PC-3 (cell line): ENCODE measurements at regions not wholly inside any gene's neighbourhood (a gene's known extent, or its start where the extent isn't known, plus 50 kb on each side); places are given as distances from the start of the nearest gene placed in this dataset.

Experiments
- ATAC-seq: fragments of 200-7000 bp; cut with Tn5 transposase; 2 replicates; pipeline ENCODE4 v1.9.1; 2020; ENCODE audit warnings: mild to moderate bottlenecking, moderate library complexity
- BruUV-seq: library from RNA; stranded (reverse); fragments of 400-500 nt; replicated peaks from 2 replicates; lab custom pipeline; 2021; lab: Mats Ljungman, UMichigan
- CTCF ChIA-PET: fragments of 300-600 bp; sonication (Branson Sonifier 250); formaldehyde crosslinking; loops from one replicate; lab custom pipeline; 2022; ENCODE audit warnings: antibody characterized with exemption; lab: Charles Lee
- POLR2A ChIA-PET: fragments of 300-600 bp; sonication (Branson Sonifier 250); formaldehyde crosslinking; loops from one replicate; lab custom pipeline; 2022; ENCODE audit warnings: antibody characterized with exemption; ENCODE audit not compliant: unreplicated experiment; lab: Charles Lee
- DNase-seq: peaks from one replicate; pipeline ENCODE4 v3.0.0-alpha.2; 2015
- H2AFZ ChIP-seq: fragments of 300-600 bp; sonication (generic); 2 replicates; pipeline ENCODE4 v1.6.0; 2016; ENCODE audit warnings: antibody characterized with exemption, low read length
- H3F3A ChIP-seq: fragments of 300-600 bp; sonication (generic); one replicate; pipeline ENCODE4 v1.6.0; 2017; ENCODE audit warnings: antibody characterized with exemption, low read length, control low read depth, mild to moderate bottlenecking; ENCODE audit not compliant: unreplicated experiment
- H3K27ac ChIP-seq: fragments of 300-600 bp; sonication (generic); 2 replicates; pipeline ENCODE4 v1.5.1; 2016; ENCODE audit warnings: mild to moderate bottlenecking, low read length
- H3K27me3 ChIP-seq: fragments of 300-600 bp; sonication (generic); 2 replicates; pipeline ENCODE4 v1.6.1; 2016; ENCODE audit warnings: low read length, mixed read lengths
- H3K36me3 ChIP-seq: fragments of 300-600 bp; sonication (generic); 2 replicates; pipeline ENCODE4 v1.6.1; 2016; ENCODE audit warnings: low read depth, mixed run types, low read length, mixed read lengths
- H3K4me1 ChIP-seq: fragments of 300-600 bp; sonication (generic); 2 replicates; pipeline ENCODE4 v1.5.1; 2016; ENCODE audit warnings: low read length; ENCODE audit not compliant: insufficient read depth
- H3K4me2 ChIP-seq: fragments of 300-600 bp; sonication (generic); 2 replicates; pipeline ENCODE4 v1.6.0; 2016; ENCODE audit warnings: low read length
- H3K4me3 ChIP-seq: fragments of 300-600 bp; sonication (generic); 2 replicates; pipeline ENCODE4 v1.5.1; 2016; ENCODE audit warnings: mild to moderate bottlenecking, low read length, mixed read lengths
- H3K79me2 ChIP-seq: fragments of 300-600 bp; sonication (generic); 2 replicates; pipeline ENCODE4 v1.6.1; 2017; ENCODE audit warnings: low read length, mixed read lengths
- H3K9ac ChIP-seq: fragments of 300-600 bp; sonication (generic); 2 replicates; pipeline ENCODE4 v1.6.0; 2016; ENCODE audit warnings: mild to moderate bottlenecking, low read length
- H3K9me2 ChIP-seq: fragments of 300-600 bp; sonication (generic); replicated peaks from 2 replicates; pipeline ENCODE4 v1.6.1; 2016; ENCODE audit warnings: mixed run types, low read length, mixed read lengths
- H3K9me3 ChIP-seq: fragments of 300-600 bp; sonication (generic); 2 replicates; pipeline ENCODE4 v1.6.1; 2016; ENCODE audit warnings: low read length, mixed read lengths
- H4K20me1 ChIP-seq: fragments of 300-600 bp; sonication (generic); 2 replicates; pipeline ENCODE4 v1.6.1; 2016; ENCODE audit warnings: low read length, mixed read lengths
- CTCF ChIP-seq: fragments of 300-600 bp; sonication (generic); conservative IDR thresholded peaks from 2 replicates; pipeline ENCODE4 v1.5.1; 2017; ENCODE audit warnings: antibody characterized with exemption, low read depth, mild to moderate bottlenecking, low read length
- EZH2 ChIP-seq: fragments of 300-600 bp; sonication (generic); IDR thresholded peaks from one replicate; pipeline ENCODE4 v1.6.1; 2017; ENCODE audit warnings: antibody characterized with exemption, mild to moderate bottlenecking, low read length; ENCODE audit not compliant: unreplicated experiment
- EZH2phosphoT487 ChIP-seq: fragments of 300-600 bp; sonication (generic); IDR thresholded peaks from 2 replicates; pipeline ENCODE4 v1.6.1; 2018; ENCODE audit warnings: mild to moderate bottlenecking, antibody characterized with exemption, low read length, borderline replicate concordance
- intact Hi-C: fragments of 100-400 bp; cut with micrococcal nuclease; formaldehyde crosslinking; loops from 2 replicates; pipeline ENCODE4 v1.9.0; 2023

- no peaks in the 10 kb centered on the region for H3K36me3 ChIP-seq
- H4K20me1 ChIP-seq: no peaks in the 10 kb centered on the region
- no peak overlapping the region for H3K4me2 ChIP-seq
- ChIA-PET POLR2A (no interaction called here), CTCF (no interaction called here)
- no peaks in the 10 kb centered on the region for H3K27me3 ChIP-seq
- TF ChIP-seq EZH2phosphoT487 (no peak), CTCF (no peak), EZH2 (no peak)
- H3K4me1 ChIP-seq: no peaks in the 10 kb centered on the region
- DNase-seq (no peak), ATAC-seq (no peak)
- intact Hi-C loops: no loop called here
- no peak overlapping the region for H3K9ac ChIP-seq
- no peak overlapping the region for H3K27ac ChIP-seq
- no TSS peak for BruUV-seq
- no peak overlapping the region for H2AFZ ChIP-seq
- no peaks in the 10 kb centered on the region for H3K9me2 ChIP-seq
- H3K9me3 ChIP-seq: peaks cover 12% of the 10 kb centered on the region; the same call in 1 of the 2 replicates
- H3F3A ChIP-seq: no peaks in the 10 kb centered on the region
- no peaks in the 10 kb centered on the region for H3K79me2 ChIP-seq
- H3K4me3 ChIP-seq: no peak overlapping the region
These were observed 227.4 kb downstream of the TUBA3C start for GRCh38 chr13:18954254-18954653.

GRCh38 chr13:18953139-18953930 is 228.3 kb downstream of the TUBA3C start:
- H3K79me2 ChIP-seq: no peaks in the 10 kb centered on the region
- no peak overlapping the region for H3K9ac ChIP-seq
- no peak overlapping the region for H3K4me2 ChIP-seq
- no peaks in the 10 kb centered on the region for H3F3A ChIP-seq
- CTCF ChIA-PET: no interaction called here
- no peaks in the 10 kb centered on the region for H3K9me2 ChIP-seq
- POLR2A ChIA-PET: no interaction called here
- H3K27ac ChIP-seq: no peak overlapping the region
- DNase-seq: no peak
- intact Hi-C loops: no loop called here
- no peak for TF ChIP-seq EZH2phosphoT487
- no peak for TF ChIP-seq CTCF
- TF ChIP-seq EZH2: no peak
- BruUV-seq: no TSS peak
- H2AFZ ChIP-seq: no peak overlapping the region
- peaks cover 12% of the 10 kb centered on the region; the same call in 1 of the 2 replicates for H3K9me3 ChIP-seq
- no peaks in the 10 kb centered on the region for H4K20me1 ChIP-seq
- no peak for ATAC-seq
- H3K4me3 ChIP-seq: no peak overlapping the region
- no peaks in the 10 kb centered on the region for H3K27me3 ChIP-seq
- no peaks in the 10 kb centered on the region for H3K36me3 ChIP-seq
- H3K4me1 ChIP-seq: no peaks in the 10 kb centered on the region
